ENCODE measurements at regions not wholly inside any gene's neighbourhood (a gene's known extent, or its start where the extent isn't known, plus 50 kb on each side); places are given as distances from the start of the nearest gene placed in this dataset.

- H3K27ac ChIP-seq, result no peak overlapping the region
- H3K4me3 ChIP-seq, result no peak overlapping the region
- WGBS, 3 donors, result 61 to 70% (median 70%) methylated on average over 4 of the region's 4 CpGs
- H3K9me3 ChIP-seq, result no peaks in the 10 kb centered on the region
- no peaks in the 10 kb centered on the region for H3K27me3 ChIP-seq
- no peak for DNase-seq
- H3K36me3 ChIP-seq, result no peaks in the 10 kb centered on the region
- H3K4me1 ChIP-seq (ENCODE audit: insufficient read depth), result peaks cover 2% of the 10 kb centered on the region
- no peak for TF ChIP-seq EP300 (IDR thresholded peaks at IDR 0.05)
- TF ChIP-seq CTCF (IDR thresholded peaks at IDR 0.05), result no peak
- no peak for TF ChIP-seq POLR2A (IDR thresholded peaks at IDR 0.05)
- intact Hi-C loops (cut with DNase I), result no loop called here
Observed at GRCh38 chrX:39559229-39559628, 538.5 kb downstream of the BCOR start.

- intact Hi-C loops (cut with DNase I), result no loop called here
Observed at GRCh38 chrX:39560271-39560670, 537.5 kb downstream of the BCOR start.

GRCh38 chrX:39563178-39563577 is 534.6 kb downstream of the BCOR start:
- intact Hi-C loops (cut with DNase I), result no loop called here
- H3K27me3 ChIP-seq, result no peaks in the 10 kb centered on the region
- no peak for TF ChIP-seq POLR2A (IDR thresholded peaks at IDR 0.05)
- no peak for TF ChIP-seq EP300 (IDR thresholded peaks at IDR 0.05)
- no peak for TF ChIP-seq CTCF (IDR thresholded peaks at IDR 0.05)
- peaks cover 2% of the 10 kb centered on the region for H3K4me1 ChIP-seq (ENCODE audit: insufficient read depth)
- H3K4me3 ChIP-seq, result no peak overlapping the region
- H3K27ac ChIP-seq, result no peak overlapping the region
- no peaks in the 10 kb centered on the region for H3K9me3 ChIP-seq
- H3K36me3 ChIP-seq, result no peaks in the 10 kb centered on the region
- no peak for DNase-seq

More at GRCh38 chrX:39560271-39560670, 537.5 kb downstream of the BCOR start:
- DNase-seq, result no peak
- WGBS, 3 donors, result 64 to 71% (median 70%) methylated on average over 12 of the region's 12 CpGs
- H3K27me3 ChIP-seq, result no peaks in the 10 kb centered on the region
- no peak for TF ChIP-seq POLR2A (IDR thresholded peaks at IDR 0.05)
- no peak overlapping the region for H3K27ac ChIP-seq
- H3K36me3 ChIP-seq, result no peaks in the 10 kb centered on the region
- no peaks in the 10 kb centered on the region for H3K9me3 ChIP-seq
- H3K4me3 ChIP-seq, result no peak overlapping the region
- peaks cover 2% of the 10 kb centered on the region for H3K4me1 ChIP-seq (ENCODE audit: insufficient read depth)

- DNase-seq, result no peak
- 70 to 77% (median 75%) methylated on average over 3 of the region's 3 CpGs for WGBS, 3 donors
- no peaks in the 10 kb centered on the region for H3K9me3 ChIP-seq
- H3K4me3 ChIP-seq, result no peak overlapping the region
- no peak for TF ChIP-seq CTCF (IDR thresholded peaks at IDR 0.05)
- TF ChIP-seq EP300 (IDR thresholded peaks at IDR 0.05), result no peak
- TF ChIP-seq POLR2A (IDR thresholded peaks at IDR 0.05), result no peak
- H3K36me3 ChIP-seq, result no peaks in the 10 kb centered on the region
- peaks cover 2% of the 10 kb centered on the region for H3K4me1 ChIP-seq (ENCODE audit: insufficient read depth)
- no peaks in the 10 kb centered on the region for H3K27me3 ChIP-seq
- no peak overlapping the region for H3K27ac ChIP-seq
- intact Hi-C loops (cut with DNase I), result no loop called here
Observed at GRCh38 chrX:39564751-39565150, 533.0 kb downstream of the BCOR start.

GRCh38 chrX:39574178-39574577 is 523.6 kb downstream of the BCOR start:
- Histone ChIP-seq H3K4me1 (ENCODE audit: insufficient read depth) (no peaks in the 10 kb centered on the region), H3K27ac (no peak overlapping the region), H3K9me3 (no peaks in the 10 kb centered on the region), H3K36me3 (no peaks in the 10 kb centered on the region), H3K4me3 (no peak overlapping the region), H3K27me3 (no peaks in the 10 kb centered on the region)
- TF ChIP-seq EP300 (IDR thresholded peaks at IDR 0.05) (no peak), POLR2A (IDR thresholded peaks at IDR 0.05) (no peak), CTCF (IDR thresholded peaks at IDR 0.05) (no peak)
- DNase-seq, result no peak
- intact Hi-C loops (cut with DNase I), result no loop called here
- WGBS, 3 donors, result 65 to 80% (median 80%) methylated on average over 3 of the region's 3 CpGs

All from ovary (tissue), 7 donors.